H1 (cell line): ENCODE measurements at regions not wholly inside any gene's neighbourhood (a gene's known extent, or its start where the extent isn't known, plus 50 kb on each side); places are given as distances from the start of the nearest gene placed in this dataset.

Source experiments
- CTCF ChIA-PET: fragments of 300-600 bp; sonication (Branson Sonifier 250); formaldehyde crosslinking; loops from one replicate; lab custom pipeline; 2021; ENCODE audit not compliant: partially characterized antibody; lab: Charles Lee
- POLR2A ChIA-PET: fragments of 300-600 bp; sonication (Branson Sonifier 250); formaldehyde crosslinking; loops from one replicate; lab custom pipeline; 2021; ENCODE audit warnings: inconsistent platforms; ENCODE audit not compliant: partially characterized antibody; lab: Charles Lee
- DNase-seq, 2 experiments: peaks; one replicate each; pipeline versions ENCODE4 v3.0.0 to v3.0.0-alpha.2; 2010 to 2022; ENCODE audit warnings: low spot score in 2 of 2, low read depth in 1 of 2, mixed read lengths in 1 of 2
- FAIRE-seq: peaks from 2 replicates; lab custom pipeline; 2011; peaks lifted over from hg19 to GRCh38; lab: Jason Lieb, UNC
- H2AFZ ChIP-seq: 2 replicates; pipeline ENCODE4 v1.8.1; 2012; ENCODE audit warnings: low read length, inconsistent platforms
- H2AK5ac ChIP-seq: 2 replicates; pipeline ENCODE4 v1.6.1; 2013; ENCODE audit warnings: low read depth, low read length
- H2BK120ac ChIP-seq: replicated peaks from 2 replicates; pipeline ENCODE3; 2013; ENCODE audit warnings: low read depth, low read length, inconsistent platforms
- H2BK12ac ChIP-seq: 2 replicates; pipeline ENCODE4 v1.6.1; 2013; ENCODE audit warnings: low read depth, low read length
- H2BK15ac ChIP-seq: 2 replicates; pipeline ENCODE4 v1.6.1; 2013; ENCODE audit warnings: low read length
- H2BK20ac ChIP-seq: 2 replicates; pipeline ENCODE4 v1.6.1; 2013; ENCODE audit warnings: low read length
- H2BK5ac ChIP-seq: 2 replicates; pipeline ENCODE4 v1.6.1; 2013; ENCODE audit warnings: low read depth, low read length
- H3K14ac ChIP-seq: 2 replicates; pipeline ENCODE4 v1.6.1; 2013; ENCODE audit warnings: inconsistent platforms; ENCODE audit not compliant: insufficient read length
- H3K18ac ChIP-seq: 2 replicates; pipeline ENCODE4 v1.6.1; 2013; ENCODE audit warnings: low read length; ENCODE audit errors: extremely low read depth
- H3K23ac ChIP-seq: 2 replicates; pipeline ENCODE4 v1.6.1; 2013; ENCODE audit warnings: inconsistent platforms; ENCODE audit not compliant: insufficient read length
- H3K23me2 ChIP-seq: 2 replicates; pipeline ENCODE4 v1.6.1; 2013; ENCODE audit warnings: low read depth, low read length
- H3K27ac ChIP-seq: 2 replicates; pipeline ENCODE4 v1.6.1; 2011; ENCODE audit warnings: low read depth, low read length, inconsistent platforms
- H3K27me3 ChIP-seq, 4 experiments: replicated peaks in 1 of 4; 1 replicate in 1 of 4; 2 replicates in 3 of 4; pipeline versions ENCODE4 v1.6.1 to v1.8.1; 2011 to 2013; ENCODE audit warnings: low read length in 3 of 4, mild to moderate bottlenecking in 3 of 4, inconsistent platforms in 2 of 4, mixed read lengths in 2 of 4, moderate library complexity in 1 of 4; ENCODE audit not compliant: control insufficient read depth in 3 of 4, insufficient read depth in 3 of 4; ENCODE audit errors: extremely low read depth in 1 of 4
- H3K36me3 ChIP-seq, 4 experiments: 2 replicates each; pipeline versions ENCODE4 v1.6.1 to v1.8.1; 2011 to 2013; ENCODE audit warnings: mild to moderate bottlenecking in 4 of 4, low read length in 3 of 4, moderate library complexity in 2 of 4, control low read depth in 1 of 4, inconsistent platforms in 1 of 4; ENCODE audit not compliant: insufficient read depth in 4 of 4, control insufficient read depth in 2 of 4
- H3K4ac ChIP-seq: replicated peaks from 2 replicates; pipeline ENCODE3; 2013; ENCODE audit warnings: low read length, low read depth, mixed read lengths, inconsistent platforms; ENCODE audit not compliant: insufficient read length
- H3K4me1 ChIP-seq, 4 experiments: replicated peaks in 1 of 4; 1 replicate in 1 of 4; 2 replicates in 3 of 4; pipeline versions ENCODE4 v1.6.1 to v1.8.1; 2011 to 2013; ENCODE audit warnings: low read length in 3 of 4, inconsistent platforms in 2 of 4, mixed read lengths in 1 of 4; ENCODE audit not compliant: insufficient read depth in 4 of 4, control insufficient read depth in 3 of 4
- H3K4me2 ChIP-seq, 2 experiments: 2 replicates each; pipeline versions ENCODE4 v1.6.1 to v1.8.1; 2011 to 2013; ENCODE audit warnings: low read depth in 2 of 2, low read length in 2 of 2, control low read depth in 1 of 2, inconsistent platforms in 1 of 2, mild to moderate bottlenecking in 1 of 2; ENCODE audit not compliant: insufficient read depth in 1 of 2
- H3K4me3 ChIP-seq, 4 experiments: fragments of 200-600, 300-600 bp in 1 of 4; sonication (generic), shearing (Covaris generic), sonication (Bioruptor Twin) in 1 of 4; 2 replicates each; pipeline versions ENCODE4 v1.5.1 to v1.8.1; 2011 to 2016; ENCODE audit warnings: low read length in 4 of 4, low read depth in 3 of 4, control low read depth in 2 of 4, inconsistent platforms in 2 of 4, mild to moderate bottlenecking in 2 of 4, mixed read lengths in 1 of 4, moderate library complexity in 1 of 4; ENCODE audit not compliant: insufficient read depth in 2 of 4; ENCODE audit errors: extremely low read depth in 1 of 4
- H3K56ac ChIP-seq: replicated peaks from 2 replicates; pipeline ENCODE3; 2013; ENCODE audit warnings: low read depth, mild to moderate bottlenecking, mixed read lengths, low read length, inconsistent platforms; ENCODE audit not compliant: insufficient read length
- H3K79me1 ChIP-seq: 2 replicates; pipeline ENCODE4 v1.6.1; 2013; ENCODE audit warnings: low read depth, low read length, control low read depth
- H3K79me2 ChIP-seq, 2 experiments: 2 replicates each; pipeline versions ENCODE4 v1.6.1 to v1.8.1; 2012 to 2013; ENCODE audit warnings: low read length in 2 of 2, mild to moderate bottlenecking in 2 of 2, inconsistent platforms in 1 of 2; ENCODE audit not compliant: insufficient read depth in 2 of 2, control insufficient read depth in 1 of 2
- H3K9ac ChIP-seq, 4 experiments: replicated peaks in 1 of 4; 1 replicate in 1 of 4; 2 replicates in 3 of 4; pipeline versions ENCODE4 v1.6.1 to v1.8.1; 2011 to 2013; ENCODE audit warnings: low read depth in 3 of 4, low read length in 3 of 4, control low read depth in 2 of 4, mild to moderate bottlenecking in 2 of 4, moderate library complexity in 2 of 4, inconsistent platforms in 1 of 4; ENCODE audit errors: extremely low read depth in 1 of 4
- H3K9me3 ChIP-seq, 2 experiments: 2 replicates each; pipeline versions ENCODE4 v1.6.1 to v1.8.1; 2012 to 2013; ENCODE audit warnings: mild to moderate bottlenecking in 2 of 2, moderate library complexity in 2 of 2, control low read depth in 1 of 2, inconsistent platforms in 1 of 2, low read depth in 1 of 2, low read length in 1 of 2, mixed read lengths in 1 of 2; ENCODE audit not compliant: insufficient read depth in 2 of 2
- H4K20me1 ChIP-seq, 2 experiments: replicated peaks in 1 of 2; 2 replicates each; pipeline versions ENCODE3 to v1.8.1; 2011 to 2013; ENCODE audit warnings: inconsistent platforms in 2 of 2, low read length in 2 of 2, mild to moderate bottlenecking in 1 of 2; ENCODE audit not compliant: insufficient read depth in 2 of 2, control insufficient read depth in 1 of 2
- H4K5ac ChIP-seq: 2 replicates; pipeline ENCODE4 v1.6.1; 2013; ENCODE audit warnings: low read length, low read depth, mixed read lengths, inconsistent platforms; ENCODE audit not compliant: insufficient read length
- H4K8ac ChIP-seq: 2 replicates; pipeline ENCODE4 v1.8.0; 2013; ENCODE audit warnings: mild to moderate bottlenecking, moderate library complexity, low read length, inconsistent platforms; ENCODE audit not compliant: insufficient read depth; ENCODE audit errors: extremely low read depth
- H4K91ac ChIP-seq: replicated peaks from 2 replicates; pipeline ENCODE3; 2013; ENCODE audit warnings: low read length, mixed read lengths, inconsistent platforms; ENCODE audit not compliant: insufficient read length
- CBX8 ChIP-seq: fragments of 300-800, 300-1000 bp; sonication (generic); IDR thresholded peaks from 2 replicates; pipeline ENCODE4 v1.7.1; 2016; ENCODE audit warnings: low read depth, low read length, borderline replicate concordance
- SUZ12 ChIP-seq: fragments of 200-600 bp; sonication (generic); IDR thresholded peaks from 2 replicates; pipeline ENCODE4 v1.6.1; 2012; ENCODE audit warnings: mild to moderate bottlenecking, inconsistent platforms, low read length, moderate library complexity, mixed read lengths

DNA sequence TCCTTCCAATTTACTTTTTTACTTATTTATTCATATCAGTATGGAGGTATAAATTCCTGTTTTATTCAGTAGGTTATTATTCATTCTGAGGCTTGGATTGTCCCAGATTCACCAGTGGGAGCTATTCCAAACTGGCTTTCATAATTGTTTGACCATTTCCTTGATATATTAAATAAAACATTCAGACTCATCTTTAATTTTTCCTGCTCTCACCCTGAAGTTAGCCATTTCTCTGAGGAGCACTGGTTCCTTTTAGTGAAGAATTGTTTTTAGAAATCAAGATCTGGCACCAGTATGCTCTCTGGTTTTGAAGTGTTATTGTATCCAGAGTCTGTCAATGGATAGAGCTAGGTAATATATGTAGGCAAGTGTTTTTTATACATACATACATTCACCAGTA, 66.9 kb upstream of the DCBLD2 start:
- Histone ChIP-seq H2BK5ac (no peak overlapping the region), H3K27ac (no peak overlapping the region), H3K4me1 (no peaks in the 10 kb centered on the region), H3K14ac (no peak overlapping the region), H2AK5ac (no peak overlapping the region), H4K20me1 (no peaks in the 10 kb centered on the region), H3K4ac (no peak overlapping the region), H3K23ac (no peak overlapping the region), H3K4me3 (no peak overlapping the region), H4K5ac (no peak overlapping the region), H3K36me3 (no peaks in the 10 kb centered on the region), H2BK20ac (no peak overlapping the region), H2AFZ (no peak overlapping the region), H3K56ac (no peak overlapping the region), H3K18ac (no peak overlapping the region), H2BK120ac (no peak overlapping the region), H2BK12ac (no peak overlapping the region), H3K27me3 (no peaks in the 10 kb centered on the region), H3K79me1 (no peaks in the 10 kb centered on the region), H4K8ac (no peak overlapping the region), H2BK15ac (no peak overlapping the region), H3K79me2 (no peaks in the 10 kb centered on the region), H4K91ac (no peak overlapping the region), H3K23me2 (no peaks in the 10 kb centered on the region), H3K9me3 (no peaks in the 10 kb centered on the region), H3K9ac (no peak overlapping the region), H3K4me2 (no peak overlapping the region)
- ChIA-PET POLR2A (no interaction called here), CTCF (no interaction called here)
- no peak for DNase-seq
- FAIRE-seq: no peak
- TF ChIP-seq CBX8 (no peak), SUZ12 (no peak)
